Astrocyte (in vitro differentiated cells and primary cell): ENCODE measurements at regions not wholly inside any gene's neighbourhood (a gene's known extent, or its start where the extent isn't known, plus 50 kb on each side); places are given as distances from the start of the nearest gene placed in this dataset.

Experiments used
- DNase-seq: peaks from one replicate; pipeline ENCODE4 v3.0.0-alpha.2; 2010; ENCODE audit warnings: low read depth
- FAIRE-seq: peaks from 2 replicates; lab custom pipeline; 2011; peaks lifted over from hg19 to GRCh38; lab: Jason Lieb, UNC
- H2AFZ ChIP-seq: 2 replicates; pipeline ENCODE4 v1.6.0; 2012; ENCODE audit warnings: low read depth, low read length, inconsistent platforms
- H3K27ac ChIP-seq: 2 replicates; pipeline ENCODE4 v1.5.1; 2011; ENCODE audit warnings: low read depth, low read length, inconsistent platforms
- H3K27me3 ChIP-seq: 2 replicates; pipeline ENCODE4 v1.6.0; 2011; ENCODE audit warnings: low read length, inconsistent platforms; ENCODE audit not compliant: insufficient read depth
- H3K36me3 ChIP-seq: 2 replicates; pipeline ENCODE4 v1.5.1; 2011; ENCODE audit warnings: low read length, inconsistent platforms; ENCODE audit not compliant: insufficient read depth
- H3K4me1 ChIP-seq: 2 replicates; pipeline ENCODE4 v1.5.1; 2011; ENCODE audit warnings: low read length, inconsistent platforms; ENCODE audit not compliant: insufficient read depth
- H3K4me2 ChIP-seq: 2 replicates; pipeline ENCODE4 v1.6.0; 2012; ENCODE audit warnings: low read length, inconsistent platforms
- H3K4me3 ChIP-seq: 2 replicates; pipeline ENCODE4 v1.5.1; 2011; ENCODE audit warnings: low read depth, mild to moderate bottlenecking, low read length, inconsistent platforms; ENCODE audit not compliant: insufficient read depth
- H3K79me2 ChIP-seq: 2 replicates; pipeline ENCODE4 v1.6.0; 2012; ENCODE audit warnings: mild to moderate bottlenecking, low read length, inconsistent platforms; ENCODE audit not compliant: insufficient read depth
- H3K9ac ChIP-seq: 2 replicates; pipeline ENCODE4 v1.6.0; 2012; ENCODE audit warnings: mild to moderate bottlenecking, low read length, inconsistent platforms
- H3K9me3 ChIP-seq: 2 replicates; pipeline ENCODE4 v1.5.1; 2012; ENCODE audit warnings: low read depth, mild to moderate bottlenecking, low read length, inconsistent platforms; ENCODE audit not compliant: insufficient read depth
- H4K20me1 ChIP-seq: 2 replicates; pipeline ENCODE4 v1.6.0; 2012; ENCODE audit warnings: low read length, inconsistent platforms; ENCODE audit not compliant: insufficient read depth
- H3K27ac Mint-ChIP-seq: one replicate; pipeline ENCODE4 v1.8.0; 2021; ENCODE audit warnings: mild to moderate bottlenecking, mixed read lengths; ENCODE audit not compliant: unreplicated experiment
- H3K27me3 Mint-ChIP-seq: one replicate; pipeline ENCODE4 v1.8.0; 2021; ENCODE audit warnings: low read depth, mixed read lengths; ENCODE audit not compliant: unreplicated experiment
- H3K36me3 Mint-ChIP-seq: one replicate; pipeline ENCODE4 v1.8.0; 2021; ENCODE audit warnings: low read depth, mixed read lengths; ENCODE audit not compliant: unreplicated experiment
- H3K4me1 Mint-ChIP-seq: one replicate; pipeline ENCODE4 v1.8.0; 2021; ENCODE audit warnings: low read depth, mixed read lengths; ENCODE audit not compliant: unreplicated experiment
- H3K4me3 Mint-ChIP-seq: one replicate; pipeline ENCODE4 v1.8.0; 2021; ENCODE audit warnings: mild to moderate bottlenecking, moderate library complexity, mixed read lengths; ENCODE audit not compliant: unreplicated experiment
- H3K9me3 Mint-ChIP-seq: one replicate; pipeline ENCODE4 v1.8.0; 2021; ENCODE audit warnings: mild to moderate bottlenecking, mixed read lengths; ENCODE audit not compliant: unreplicated experiment
- EZH2 ChIP-seq: IDR thresholded peaks from 2 replicates; pipeline ENCODE4 v1.6.1; 2012; ENCODE audit warnings: mild to moderate bottlenecking, low read length, inconsistent platforms; ENCODE audit not compliant: insufficient read depth
- TF ChIP-seq, protein P1 (sequence below): IDR thresholded peaks from 2 replicates; pipeline ENCODE4 v1.5.1; 2011; ENCODE audit warnings: low read depth, mild to moderate bottlenecking, inconsistent platforms, low read length, moderate library complexity; ENCODE audit not compliant: insufficient read depth

- H3K36me3 Mint-ChIP-seq: no peaks in the 10 kb centered on the region
- no peak overlapping the region for H3K4me3 ChIP-seq
- TF ChIP-seq EZH2: no peak
- TF ChIP-seq, protein P1, sequence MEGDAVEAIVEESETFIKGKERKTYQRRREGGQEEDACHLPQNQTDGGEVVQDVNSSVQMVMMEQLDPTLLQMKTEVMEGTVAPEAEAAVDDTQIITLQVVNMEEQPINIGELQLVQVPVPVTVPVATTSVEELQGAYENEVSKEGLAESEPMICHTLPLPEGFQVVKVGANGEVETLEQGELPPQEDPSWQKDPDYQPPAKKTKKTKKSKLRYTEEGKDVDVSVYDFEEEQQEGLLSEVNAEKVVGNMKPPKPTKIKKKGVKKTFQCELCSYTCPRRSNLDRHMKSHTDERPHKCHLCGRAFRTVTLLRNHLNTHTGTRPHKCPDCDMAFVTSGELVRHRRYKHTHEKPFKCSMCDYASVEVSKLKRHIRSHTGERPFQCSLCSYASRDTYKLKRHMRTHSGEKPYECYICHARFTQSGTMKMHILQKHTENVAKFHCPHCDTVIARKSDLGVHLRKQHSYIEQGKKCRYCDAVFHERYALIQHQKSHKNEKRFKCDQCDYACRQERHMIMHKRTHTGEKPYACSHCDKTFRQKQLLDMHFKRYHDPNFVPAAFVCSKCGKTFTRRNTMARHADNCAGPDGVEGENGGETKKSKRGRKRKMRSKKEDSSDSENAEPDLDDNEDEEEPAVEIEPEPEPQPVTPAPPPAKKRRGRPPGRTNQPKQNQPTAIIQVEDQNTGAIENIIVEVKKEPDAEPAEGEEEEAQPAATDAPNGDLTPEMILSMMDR: no peak
- no peak overlapping the region for H3K9ac ChIP-seq
- H3K27me3 Mint-ChIP-seq: no peaks in the 10 kb centered on the region
- no peak overlapping the region for H3K27ac ChIP-seq
- H3K36me3 ChIP-seq: no peaks in the 10 kb centered on the region
- no peak overlapping the region for H3K27ac Mint-ChIP-seq
- no peaks in the 10 kb centered on the region for H3K9me3 Mint-ChIP-seq
- no peak overlapping the region for H2AFZ ChIP-seq
- FAIRE-seq: no peak
- H3K79me2 ChIP-seq: no peaks in the 10 kb centered on the region
- H3K4me2 ChIP-seq: peak overlapping the region; percentile 12
- DNase-seq: peak; percentile 64
- no peaks in the 10 kb centered on the region for H3K27me3 ChIP-seq
- peaks cover 7% of the 10 kb centered on the region for H3K4me1 ChIP-seq
- H4K20me1 ChIP-seq: no peaks in the 10 kb centered on the region
- peaks cover 6% of the 10 kb centered on the region for H3K4me1 Mint-ChIP-seq
- H3K9me3 ChIP-seq: no peaks in the 10 kb centered on the region
- no peak overlapping the region for H3K4me3 Mint-ChIP-seq
These were observed 752.5 kb upstream of the PCDH10 start for GRCh38 chr4:132396636-132397035.

GRCh38 chr4:132417220-132417619, 731.9 kb upstream of the PCDH10 start:
- DNase-seq (no peak), FAIRE-seq (no peak)
- no peak for TF ChIP-seq EZH2
- TF ChIP-seq, protein P1: no peak
- Histone ChIP-seq H3K27me3 (no peaks in the 10 kb centered on the region), H2AFZ (no peak overlapping the region), H3K9ac (no peak overlapping the region), H3K79me2 (no peaks in the 10 kb centered on the region), H3K27ac (no peak overlapping the region), H3K9me3 (peaks cover 3% of the 10 kb centered on the region), H3K36me3 (no peaks in the 10 kb centered on the region), H3K4me3 (no peak overlapping the region), H3K4me2 (no peak overlapping the region), H4K20me1 (no peaks in the 10 kb centered on the region), H3K4me1 (no peaks in the 10 kb centered on the region)
- Mint-ChIP-seq H3K4me1 (no peaks in the 10 kb centered on the region), H3K9me3 (peaks cover 6% of the 10 kb centered on the region), H3K36me3 (no peaks in the 10 kb centered on the region), H3K27me3 (no peaks in the 10 kb centered on the region), H3K27ac (no peak overlapping the region), H3K4me3 (no peak overlapping the region)

GRCh38 chr4:132427125-132427524, 722.0 kb upstream of the PCDH10 start:
- no peaks in the 10 kb centered on the region for H3K27me3 ChIP-seq
- H3K9me3 ChIP-seq: no peaks in the 10 kb centered on the region
- no peak overlapping the region for H3K4me2 ChIP-seq
- no peak overlapping the region for H3K4me3 ChIP-seq
- no peak overlapping the region for H3K27ac ChIP-seq
- H4K20me1 ChIP-seq: no peaks in the 10 kb centered on the region
- no peak overlapping the region for H2AFZ ChIP-seq
- H3K4me1 ChIP-seq: no peaks in the 10 kb centered on the region
- Mint-ChIP-seq H3K4me3 (no peak overlapping the region), H3K4me1 (no peaks in the 10 kb centered on the region), H3K27me3 (no peaks in the 10 kb centered on the region), H3K27ac (no peak overlapping the region), H3K9me3 (peaks cover 4% of the 10 kb centered on the region), H3K36me3 (no peaks in the 10 kb centered on the region)
- H3K36me3 ChIP-seq: no peaks in the 10 kb centered on the region
- no peaks in the 10 kb centered on the region for H3K79me2 ChIP-seq
- TF ChIP-seq, protein P1: no peak
- TF ChIP-seq EZH2: no peak
- FAIRE-seq: no peak
- H3K9ac ChIP-seq: no peak overlapping the region
- DNase-seq: no peak
